ENCODE measurements at regions not wholly inside any gene's neighbourhood (a gene's known extent, or its start where the extent isn't known, plus 50 kb on each side); places are given as distances from the start of the nearest gene placed in this dataset.
A peak's percentile ranks its signal among the peaks of the same experiment; 100 is the strongest.

DNA sequence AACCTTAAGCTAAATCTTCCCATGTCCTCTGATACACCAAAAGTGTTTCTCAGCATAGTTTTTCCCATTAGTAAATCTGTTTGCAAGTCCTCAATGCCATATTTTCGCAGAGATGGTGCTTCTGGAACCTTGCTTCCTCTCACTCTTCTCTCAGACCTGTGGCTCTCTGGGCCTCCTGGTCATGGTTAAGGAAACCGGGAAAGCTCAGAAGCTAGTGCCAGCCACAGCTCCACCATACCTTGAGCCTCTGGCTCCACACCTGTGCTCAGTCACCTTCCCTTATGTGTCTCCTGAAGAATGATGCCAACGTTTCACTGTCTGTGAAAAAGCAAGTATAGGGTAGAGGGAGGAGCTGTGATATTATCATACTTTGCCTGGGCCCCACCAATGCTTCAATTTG is 149.6 kb downstream of the CYP26A1 start:
- H3K36me3 ChIP-seq (ENCODE audit: insufficient read depth, low read length) = no peaks in the 10 kb centered on the region
- no peak overlapping the region for H3K27ac ChIP-seq (ENCODE audit: low read depth, low read length, poor library complexity, severe bottlenecking)
- H3K9me3 ChIP-seq (ENCODE audit: low read length) = no peaks in the 10 kb centered on the region
- H3K4me1 ChIP-seq (ENCODE audit: insufficient read depth, low read length, severe bottlenecking) = no peaks in the 10 kb centered on the region
- TF ChIP-seq, protein P1, sequence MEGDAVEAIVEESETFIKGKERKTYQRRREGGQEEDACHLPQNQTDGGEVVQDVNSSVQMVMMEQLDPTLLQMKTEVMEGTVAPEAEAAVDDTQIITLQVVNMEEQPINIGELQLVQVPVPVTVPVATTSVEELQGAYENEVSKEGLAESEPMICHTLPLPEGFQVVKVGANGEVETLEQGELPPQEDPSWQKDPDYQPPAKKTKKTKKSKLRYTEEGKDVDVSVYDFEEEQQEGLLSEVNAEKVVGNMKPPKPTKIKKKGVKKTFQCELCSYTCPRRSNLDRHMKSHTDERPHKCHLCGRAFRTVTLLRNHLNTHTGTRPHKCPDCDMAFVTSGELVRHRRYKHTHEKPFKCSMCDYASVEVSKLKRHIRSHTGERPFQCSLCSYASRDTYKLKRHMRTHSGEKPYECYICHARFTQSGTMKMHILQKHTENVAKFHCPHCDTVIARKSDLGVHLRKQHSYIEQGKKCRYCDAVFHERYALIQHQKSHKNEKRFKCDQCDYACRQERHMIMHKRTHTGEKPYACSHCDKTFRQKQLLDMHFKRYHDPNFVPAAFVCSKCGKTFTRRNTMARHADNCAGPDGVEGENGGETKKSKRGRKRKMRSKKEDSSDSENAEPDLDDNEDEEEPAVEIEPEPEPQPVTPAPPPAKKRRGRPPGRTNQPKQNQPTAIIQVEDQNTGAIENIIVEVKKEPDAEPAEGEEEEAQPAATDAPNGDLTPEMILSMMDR (IDR thresholded peaks at IDR 0.05; ENCODE audit: low read length) = no peak
- no peak overlapping the region for H2AFZ ChIP-seq (ENCODE audit: low read length)
- H3K4me2 ChIP-seq (ENCODE audit: low read length) = no peak overlapping the region
- H3K27me3 ChIP-seq (ENCODE audit: insufficient read depth, low read length) = no peaks in the 10 kb centered on the region
- no peaks in the 10 kb centered on the region for H3F3A ChIP-seq (ENCODE audit: insufficient read depth, low read length)
- no peak overlapping the region for H3K4me3 ChIP-seq (ENCODE audit: low read depth, low read length, poor library complexity, severe bottlenecking)
- no peak overlapping the region for H3K9ac ChIP-seq (ENCODE audit: low read length)
- no peaks in the 10 kb centered on the region for H3K9me2 ChIP-seq (ENCODE audit: low read depth, low read length)
- H3K79me2 ChIP-seq (ENCODE audit: insufficient read depth, low read length) = no peaks in the 10 kb centered on the region
- H4K20me1 ChIP-seq (ENCODE audit: insufficient read depth, low read length) = no peaks in the 10 kb centered on the region

DNA sequence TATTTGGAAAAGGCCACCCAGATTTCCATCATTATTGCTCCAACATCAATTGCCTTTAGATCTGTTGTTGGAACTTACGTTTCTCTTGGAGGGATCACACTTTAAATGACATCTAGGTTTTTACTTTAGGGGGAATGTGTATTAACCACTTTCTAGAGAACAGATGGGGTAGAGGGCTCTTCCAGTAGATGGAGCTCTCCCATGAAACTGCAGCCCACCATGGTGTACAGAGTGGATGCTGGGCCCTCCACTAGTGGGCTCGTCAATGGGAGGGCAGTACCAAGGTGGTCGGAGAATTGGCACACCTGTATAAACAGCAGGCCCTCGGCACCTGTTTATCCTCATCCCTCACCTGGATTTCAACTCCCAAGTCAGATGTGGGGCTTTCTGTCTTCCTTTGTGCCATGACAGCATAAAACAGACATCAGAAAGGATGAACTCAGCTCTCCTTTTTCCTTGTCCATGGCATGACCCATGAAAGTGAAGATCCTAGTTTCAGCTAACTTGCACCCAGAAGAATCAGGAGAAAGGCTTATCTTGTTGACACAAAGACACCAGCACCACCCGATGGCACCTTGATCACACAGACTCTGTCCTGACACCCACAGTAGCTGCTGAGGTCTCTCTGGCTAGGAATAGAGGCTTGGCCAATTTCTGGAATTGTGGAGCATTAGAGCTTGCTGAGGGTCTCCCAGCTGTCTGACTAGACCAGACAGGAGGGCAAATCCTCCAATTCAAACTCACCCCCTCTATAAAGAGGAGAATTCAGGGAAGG is 150.5 kb downstream of the CYP26A1 start:
- Histone ChIP-seq H3K27me3 (ENCODE audit: insufficient read depth, low read length) (no peaks in the 10 kb centered on the region), H3K9me2 (ENCODE audit: low read depth, low read length) (no peaks in the 10 kb centered on the region), H3K9me3 (ENCODE audit: low read length) (no peaks in the 10 kb centered on the region), H3K4me3 (ENCODE audit: low read depth, low read length, poor library complexity, severe bottlenecking) (no peak overlapping the region), H3K9ac (ENCODE audit: low read length) (no peak overlapping the region), H3K36me3 (ENCODE audit: insufficient read depth, low read length) (no peaks in the 10 kb centered on the region), H4K20me1 (ENCODE audit: insufficient read depth, low read length) (no peaks in the 10 kb centered on the region), H3K4me2 (ENCODE audit: low read length) (no peak overlapping the region), H2AFZ (ENCODE audit: low read length) (no peak overlapping the region), H3K27ac (ENCODE audit: low read depth, low read length, poor library complexity, severe bottlenecking) (no peak overlapping the region), H3F3A (ENCODE audit: insufficient read depth, low read length) (no peaks in the 10 kb centered on the region), H3K79me2 (ENCODE audit: insufficient read depth, low read length) (no peaks in the 10 kb centered on the region), H3K4me1 (ENCODE audit: insufficient read depth, low read length, severe bottlenecking) (no peaks in the 10 kb centered on the region)
- TF ChIP-seq, protein P1 (IDR thresholded peaks at IDR 0.05; ENCODE audit: low read length) = peak; percentile 16; the same call in 1 of the 2 replicates
- TF ChIP-seq EZH2 (IDR thresholded peaks at IDR 0.05; ENCODE audit: borderline replicate concordance, low read length) = no peak

- no peaks in the 10 kb centered on the region for H3F3A ChIP-seq (ENCODE audit: insufficient read depth, low read length)
- no peak for TF ChIP-seq EZH2 (IDR thresholded peaks at IDR 0.05; ENCODE audit: borderline replicate concordance, low read length)
- TF ChIP-seq, protein P1 (IDR thresholded peaks at IDR 0.05; ENCODE audit: low read length) = no peak
- no peaks in the 10 kb centered on the region for H3K79me2 ChIP-seq (ENCODE audit: insufficient read depth, low read length)
- H3K27me3 ChIP-seq (ENCODE audit: insufficient read depth, low read length) = no peaks in the 10 kb centered on the region
- no peak overlapping the region for H3K4me2 ChIP-seq (ENCODE audit: low read length)
- H3K9ac ChIP-seq (ENCODE audit: low read length) = no peak overlapping the region
- H3K4me3 ChIP-seq (ENCODE audit: low read depth, low read length, poor library complexity, severe bottlenecking) = no peak overlapping the region
- no peaks in the 10 kb centered on the region for H3K4me1 ChIP-seq (ENCODE audit: insufficient read depth, low read length, severe bottlenecking)
- no peaks in the 10 kb centered on the region for H3K9me3 ChIP-seq (ENCODE audit: low read length)
- H4K20me1 ChIP-seq (ENCODE audit: insufficient read depth, low read length) = no peaks in the 10 kb centered on the region
- no peak overlapping the region for H3K27ac ChIP-seq (ENCODE audit: low read depth, low read length, poor library complexity, severe bottlenecking)
- H3K9me2 ChIP-seq (ENCODE audit: low read depth, low read length) = no peaks in the 10 kb centered on the region
- no peak overlapping the region for H2AFZ ChIP-seq (ENCODE audit: low read length)
- H3K36me3 ChIP-seq (ENCODE audit: insufficient read depth, low read length) = no peaks in the 10 kb centered on the region
Observed at GRCh38 chr10:93225938-93226337, 152.2 kb downstream of the CYP26A1 start.

All from OCI-LY1 (cell line).